Chondrocyte (in vitro differentiated cells): ENCODE measurements at regions not wholly inside any gene's neighbourhood (a gene's known extent, or its start where the extent isn't known, plus 50 kb on each side); places are given as distances from the start of the nearest gene placed in this dataset.

Experiments
- DNase-seq: peaks from one replicate; pipeline ENCODE4 v3.0.0; 2021; ENCODE audit warnings: mixed read lengths, low spot score
- H3K27ac Mint-ChIP-seq: one replicate; pipeline ENCODE4 v1.8.0; 2021; ENCODE audit warnings: mild to moderate bottlenecking, moderate library complexity, mixed read lengths; ENCODE audit not compliant: unreplicated experiment
- H3K27me3 Mint-ChIP-seq: 2 replicates; pipeline ENCODE4 v1.8.0; 2021; ENCODE audit warnings: low read depth, mixed read lengths
- H3K36me3 Mint-ChIP-seq: 2 replicates; pipeline ENCODE4 v1.8.0; 2021; ENCODE audit warnings: low read depth, mixed read lengths
- H3K4me1 Mint-ChIP-seq: 2 replicates; pipeline ENCODE4 v1.8.0; 2021; ENCODE audit warnings: low read depth, mild to moderate bottlenecking, mixed read lengths
- H3K4me3 Mint-ChIP-seq: one replicate; pipeline ENCODE4 v1.8.0; 2021; ENCODE audit warnings: mild to moderate bottlenecking, moderate library complexity, mixed read lengths; ENCODE audit not compliant: unreplicated experiment
- H3K9me3 Mint-ChIP-seq: 2 replicates; pipeline ENCODE4 v1.8.0; 2021; ENCODE audit warnings: low read depth, mixed read lengths
- TF ChIP-seq, protein P1 (sequence below): fragments of 200-600 bp; sonication (generic); IDR thresholded peaks from 2 replicates; pipeline ENCODE4 v1.5.0; 2021; ENCODE audit warnings: antibody characterized with exemption, mild to moderate bottlenecking, moderate library complexity

- TF ChIP-seq, protein P1, sequence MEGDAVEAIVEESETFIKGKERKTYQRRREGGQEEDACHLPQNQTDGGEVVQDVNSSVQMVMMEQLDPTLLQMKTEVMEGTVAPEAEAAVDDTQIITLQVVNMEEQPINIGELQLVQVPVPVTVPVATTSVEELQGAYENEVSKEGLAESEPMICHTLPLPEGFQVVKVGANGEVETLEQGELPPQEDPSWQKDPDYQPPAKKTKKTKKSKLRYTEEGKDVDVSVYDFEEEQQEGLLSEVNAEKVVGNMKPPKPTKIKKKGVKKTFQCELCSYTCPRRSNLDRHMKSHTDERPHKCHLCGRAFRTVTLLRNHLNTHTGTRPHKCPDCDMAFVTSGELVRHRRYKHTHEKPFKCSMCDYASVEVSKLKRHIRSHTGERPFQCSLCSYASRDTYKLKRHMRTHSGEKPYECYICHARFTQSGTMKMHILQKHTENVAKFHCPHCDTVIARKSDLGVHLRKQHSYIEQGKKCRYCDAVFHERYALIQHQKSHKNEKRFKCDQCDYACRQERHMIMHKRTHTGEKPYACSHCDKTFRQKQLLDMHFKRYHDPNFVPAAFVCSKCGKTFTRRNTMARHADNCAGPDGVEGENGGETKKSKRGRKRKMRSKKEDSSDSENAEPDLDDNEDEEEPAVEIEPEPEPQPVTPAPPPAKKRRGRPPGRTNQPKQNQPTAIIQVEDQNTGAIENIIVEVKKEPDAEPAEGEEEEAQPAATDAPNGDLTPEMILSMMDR: no peak
- no peak for DNase-seq
- H3K36me3 Mint-ChIP-seq: peaks cover 2% of the 10 kb centered on the region
- peaks cover 3% of the 10 kb centered on the region for H3K27me3 Mint-ChIP-seq
- H3K4me1 Mint-ChIP-seq: no peaks in the 10 kb centered on the region
- no peak overlapping the region for H3K27ac Mint-ChIP-seq
- no peak overlapping the region for H3K4me3 Mint-ChIP-seq
- H3K9me3 Mint-ChIP-seq: peaks cover 10% of the 10 kb centered on the region
Observed at GRCh38 chr2:236949089-236949905, 136.4 kb upstream of the COPS8 start.

DNA sequence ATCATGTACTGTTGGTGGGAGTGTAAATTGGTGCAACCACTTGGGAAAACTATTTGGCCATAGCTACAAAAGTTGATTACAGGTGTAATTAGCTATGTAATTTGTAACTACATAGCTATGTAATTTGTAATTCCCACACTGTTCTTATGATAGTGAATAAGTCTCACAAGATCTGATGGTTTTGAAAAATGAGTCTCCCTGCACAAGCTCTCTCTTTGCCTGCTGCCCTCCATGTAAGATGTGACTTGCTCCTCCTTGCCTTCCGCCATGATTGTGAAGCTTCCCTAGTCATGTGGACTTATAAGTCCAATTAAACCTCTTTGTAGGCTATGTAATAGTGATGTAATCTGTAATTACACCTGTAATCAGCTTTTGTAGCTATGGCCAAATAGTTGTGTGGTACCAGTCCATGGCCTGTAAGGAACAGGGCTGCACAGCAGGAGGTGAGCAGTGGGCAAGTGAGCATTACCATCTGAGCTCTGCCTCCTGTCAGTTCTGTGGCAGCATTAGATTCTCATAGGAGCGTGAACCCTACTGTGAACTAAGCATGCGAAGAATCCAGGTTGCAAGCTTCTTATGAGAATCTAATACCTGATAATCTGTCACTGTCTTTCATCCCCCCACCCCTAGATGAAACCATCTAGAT is 133.7 kb upstream of the COPS8 start:
- Mint-ChIP-seq H3K9me3 (peaks cover 10% of the 10 kb centered on the region), H3K27me3 (peaks cover 5% of the 10 kb centered on the region), H3K4me1 (no peaks in the 10 kb centered on the region), H3K4me3 (no peak overlapping the region), H3K36me3 (peaks cover 2% of the 10 kb centered on the region), H3K27ac (no peak overlapping the region)
- TF ChIP-seq, protein P1: no peak
- no peak for DNase-seq

DNA sequence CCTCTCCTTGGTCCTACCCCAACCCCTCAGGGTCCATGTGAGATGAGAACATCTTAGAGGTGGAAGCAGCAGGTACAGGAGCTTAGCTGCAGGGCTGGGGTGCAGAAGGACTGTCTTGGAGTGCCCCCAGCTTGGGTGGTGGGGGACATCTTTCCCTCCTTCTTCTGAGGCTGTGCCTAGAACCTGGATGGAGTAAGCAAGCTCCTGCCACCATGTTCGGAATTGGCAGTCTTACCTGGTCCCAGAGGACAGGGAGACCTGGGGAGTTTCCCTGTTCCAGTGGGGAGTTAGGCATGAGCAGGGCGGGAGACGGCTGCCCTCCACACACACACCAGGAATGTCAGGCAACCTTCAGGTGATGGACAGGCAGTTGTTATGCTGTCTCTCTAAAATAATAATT is 131.0 kb upstream of the COPS8 start:
- DNase-seq: no peak
- peaks cover 2% of the 10 kb centered on the region for H3K36me3 Mint-ChIP-seq
- H3K27ac Mint-ChIP-seq: no peak overlapping the region
- H3K4me1 Mint-ChIP-seq: no peaks in the 10 kb centered on the region
- no peak overlapping the region for H3K4me3 Mint-ChIP-seq
- TF ChIP-seq, protein P1: no peak
- peaks cover 3% of the 10 kb centered on the region for H3K27me3 Mint-ChIP-seq
- peaks cover 10% of the 10 kb centered on the region for H3K9me3 Mint-ChIP-seq

GRCh38 chr2:236955521-236956030 is 130.1 kb upstream of the COPS8 start:
- no peak for DNase-seq
- H3K27me3 Mint-ChIP-seq: peaks cover 2% of the 10 kb centered on the region
- H3K9me3 Mint-ChIP-seq: peaks cover 10% of the 10 kb centered on the region
- no peak overlapping the region for H3K4me3 Mint-ChIP-seq
- no peak overlapping the region for H3K27ac Mint-ChIP-seq
- peaks cover 2% of the 10 kb centered on the region for H3K36me3 Mint-ChIP-seq
- TF ChIP-seq, protein P1: no peak
- no peaks in the 10 kb centered on the region for H3K4me1 Mint-ChIP-seq

DNA sequence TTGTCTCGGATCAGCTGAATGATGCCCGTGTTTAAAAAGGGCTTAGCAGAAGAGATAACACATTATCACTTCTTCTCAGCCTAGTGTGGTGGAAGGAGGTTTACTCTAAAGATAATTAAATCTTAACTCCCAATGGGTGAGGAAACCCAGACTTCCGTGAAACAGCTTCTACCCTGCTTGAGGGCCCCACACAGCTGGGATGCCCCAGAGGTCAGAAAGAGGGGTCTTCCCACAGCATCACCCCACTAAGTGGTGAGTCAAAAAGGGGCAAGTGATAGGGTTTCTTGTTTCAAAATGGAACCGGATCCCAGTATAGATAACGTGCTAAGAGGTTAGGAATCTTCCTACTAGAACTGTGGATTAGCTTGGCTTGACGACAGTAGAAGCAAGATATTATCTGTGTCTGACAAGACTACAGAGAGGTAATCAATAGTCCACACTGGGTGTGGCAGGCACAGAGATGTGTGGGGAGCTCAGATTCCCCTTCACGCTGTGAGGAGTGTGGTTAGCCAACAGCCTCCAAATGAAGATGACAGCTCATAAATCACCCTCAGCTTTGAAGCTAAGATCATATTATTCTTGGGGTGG is 129.6 kb upstream of the COPS8 start:
- DNase-seq: no peak
- Mint-ChIP-seq H3K4me1 (no peaks in the 10 kb centered on the region), H3K4me3 (no peak overlapping the region), H3K27ac (no peak overlapping the region), H3K27me3 (peaks cover 2% of the 10 kb centered on the region), H3K9me3 (peaks cover 8% of the 10 kb centered on the region), H3K36me3 (peaks cover 2% of the 10 kb centered on the region)
- TF ChIP-seq, protein P1: no peak
